ENCODE measurements at regions not wholly inside any gene's neighbourhood (a gene's known extent, or its start where the extent isn't known, plus 50 kb on each side); places are given as distances from the start of the nearest gene placed in this dataset.

DNA sequence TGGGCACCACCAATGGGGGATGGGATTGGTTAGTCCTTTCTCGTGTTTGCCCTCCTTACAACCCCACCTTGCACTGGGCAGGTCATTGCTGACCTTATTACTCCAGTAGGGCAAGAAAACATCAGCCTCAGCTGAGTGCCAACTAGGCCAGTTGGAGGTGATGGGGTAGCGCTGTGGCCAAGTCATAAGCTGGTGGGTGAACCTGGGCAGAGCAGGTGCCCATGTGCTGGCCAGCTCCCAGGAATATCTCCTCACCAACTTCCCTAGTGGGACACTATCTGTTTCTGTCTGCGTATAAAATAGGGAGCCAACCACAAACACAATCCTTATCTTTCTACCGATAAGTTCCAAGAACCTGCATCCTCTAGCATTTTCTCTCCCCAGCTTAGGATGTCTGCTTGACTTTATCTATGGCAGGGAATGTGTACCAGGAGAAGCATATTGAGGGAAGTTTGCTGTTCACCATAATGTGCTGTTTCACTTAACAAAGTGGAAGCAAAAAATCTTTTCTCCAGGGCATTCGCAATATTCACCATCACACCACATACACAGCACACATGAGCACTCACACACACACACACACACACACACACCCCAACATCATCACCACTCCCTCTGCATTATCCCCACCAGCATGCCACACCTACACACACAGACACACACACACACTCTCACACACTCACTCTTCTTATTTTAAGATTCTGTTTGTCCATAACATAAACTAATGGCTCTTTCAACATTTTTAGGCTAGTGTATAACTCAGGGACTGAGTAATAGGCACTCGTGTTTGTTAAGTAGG lies 390.0 kb downstream of the ENC1 start:
- FAIRE-seq: no peak

DNA sequence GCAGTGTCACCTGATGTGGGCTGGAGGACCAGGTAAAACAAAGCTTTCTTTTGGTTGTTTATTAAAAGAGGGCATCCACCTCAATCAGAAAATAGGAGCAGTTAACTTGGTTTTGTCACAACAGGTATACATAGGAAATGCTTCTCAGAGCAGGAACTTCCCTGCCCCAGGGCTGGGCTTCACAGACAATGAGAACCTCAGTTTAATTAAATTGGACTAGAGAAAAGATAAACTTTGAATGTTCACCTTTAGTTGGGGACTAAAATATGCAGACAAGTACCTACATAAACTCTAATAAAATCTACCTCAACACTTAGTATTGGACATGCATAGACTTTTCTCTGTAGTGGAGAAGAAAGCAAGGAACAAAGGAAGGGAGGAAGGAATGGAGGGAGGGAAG lies 392.0 kb downstream of the ENC1 start:
- FAIRE-seq: no peak

DNA sequence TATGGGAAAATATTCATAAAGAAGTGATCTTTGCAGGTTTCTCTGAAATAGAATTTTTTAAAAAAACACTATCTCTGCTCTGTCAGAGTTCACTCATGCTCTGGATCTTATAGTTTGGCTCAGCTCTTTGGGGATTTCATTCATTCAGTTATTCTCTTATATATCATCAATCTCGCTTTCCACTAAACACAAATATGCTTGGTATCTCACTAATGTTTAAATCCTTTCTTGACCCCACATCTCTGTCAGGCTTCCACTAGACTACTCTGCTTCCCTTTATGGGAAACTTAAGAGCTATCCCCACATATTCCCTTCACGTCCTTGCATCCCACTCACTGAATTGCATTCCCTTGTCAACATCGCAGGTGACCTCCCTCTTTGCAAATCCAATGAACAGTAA lies 396.1 kb downstream of the ENC1 start:
- no peak for FAIRE-seq

GRCh38 chr5:74243634-74244033 lies 396.9 kb downstream of the ENC1 start:
- no peak for FAIRE-seq

- FAIRE-seq: no peak
Measured at GRCh38 chr5:74242516-74242915, 398.0 kb downstream of the ENC1 start.

- FAIRE-seq: no peak
Measured at GRCh38 chr5:74241751-74242140, 398.8 kb downstream of the ENC1 start.

DNA sequence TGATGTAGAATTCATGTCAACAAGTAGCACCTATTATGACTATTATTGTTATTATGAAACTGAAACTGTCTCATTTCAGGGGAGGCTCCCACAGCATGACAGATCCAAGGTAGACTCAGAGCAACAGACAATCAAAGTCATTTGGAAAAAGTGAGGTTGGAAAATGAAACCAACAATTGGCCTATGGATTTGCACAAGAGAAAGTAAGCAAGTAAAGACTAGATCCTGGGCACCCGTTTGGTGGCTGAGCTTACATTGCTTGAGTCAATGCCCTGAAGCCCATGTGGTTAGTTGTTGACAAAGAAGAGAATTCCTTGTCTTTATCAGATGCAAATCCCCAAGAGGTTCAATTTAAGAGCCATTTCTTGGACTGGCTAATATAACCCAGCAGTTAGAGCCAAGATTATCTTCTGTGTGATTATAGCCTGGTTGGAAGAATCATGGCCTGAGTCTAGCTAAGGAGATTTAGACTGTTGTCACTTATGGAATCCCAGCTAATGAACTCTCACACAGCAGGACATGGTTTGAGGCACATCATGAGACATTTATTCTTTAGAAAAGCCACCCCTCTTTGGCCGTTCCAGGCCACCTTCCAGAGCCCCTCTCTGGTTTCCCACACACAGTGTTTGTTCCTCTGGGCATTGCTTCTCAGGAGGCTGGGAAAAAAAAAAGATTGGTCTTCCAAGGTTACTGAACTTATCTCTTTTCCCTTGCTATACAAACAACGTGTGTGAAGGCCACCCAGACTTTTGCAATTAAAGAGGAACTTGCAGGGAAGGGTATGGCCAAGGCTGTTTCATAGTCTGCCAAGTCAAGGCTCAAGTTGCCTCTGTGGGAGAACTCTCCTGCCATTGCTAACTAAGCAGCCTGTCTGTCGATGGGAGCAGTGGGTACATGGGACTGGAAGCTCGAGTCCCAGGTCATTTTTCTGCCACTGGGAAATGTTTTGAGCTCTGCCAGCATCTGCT lies 399.5 kb downstream of the ENC1 start:
- no peak for FAIRE-seq

DNA sequence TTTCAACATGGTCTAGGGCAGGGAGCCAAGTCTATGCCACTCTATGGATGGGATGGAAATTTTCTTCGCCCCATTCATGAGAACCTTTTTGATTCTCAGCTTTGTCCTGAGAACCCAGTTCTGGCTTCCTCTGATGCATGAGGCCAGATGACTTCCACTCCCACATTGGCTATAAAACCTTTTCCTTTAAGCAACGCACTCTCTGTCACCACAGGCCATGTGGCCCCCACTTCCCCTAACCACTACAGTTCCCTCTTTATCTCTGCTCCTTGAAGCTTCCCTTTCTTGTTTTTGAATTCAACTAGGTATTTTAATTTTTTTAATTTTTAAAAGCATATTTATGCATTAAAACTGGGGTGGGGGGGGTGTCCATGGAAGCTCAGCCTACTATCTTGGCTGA lies 401.3 kb downstream of the ENC1 start:
- no peak for FAIRE-seq

DNA sequence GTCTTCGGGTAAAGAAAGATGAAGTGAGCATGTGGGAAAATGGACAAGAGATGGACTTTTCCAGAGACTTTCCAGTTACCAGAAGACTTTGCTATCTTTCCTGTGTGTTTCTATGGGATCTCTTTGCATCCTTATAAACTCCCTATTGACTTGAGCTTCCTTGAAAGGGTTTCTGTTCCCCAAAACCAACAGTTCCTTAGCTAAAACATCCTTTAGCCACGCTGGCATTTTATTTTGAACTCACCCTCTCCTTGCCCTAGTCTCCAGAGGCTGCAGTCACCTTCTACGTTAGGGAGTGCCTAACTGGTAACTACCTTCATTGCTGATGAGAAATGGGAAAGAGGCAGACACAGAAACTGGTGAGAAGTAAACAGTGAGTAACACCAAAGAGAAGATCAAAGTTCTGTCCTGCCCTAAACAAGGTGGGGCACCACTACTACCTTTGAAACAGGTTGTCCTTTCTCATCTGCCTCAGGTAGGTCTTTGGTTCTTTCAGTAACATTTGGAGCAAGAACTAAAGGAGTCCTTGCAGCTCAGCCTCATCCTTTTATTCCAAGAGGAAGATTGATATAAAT lies 402.9 kb downstream of the ENC1 start:
- FAIRE-seq: no peak

DNA sequence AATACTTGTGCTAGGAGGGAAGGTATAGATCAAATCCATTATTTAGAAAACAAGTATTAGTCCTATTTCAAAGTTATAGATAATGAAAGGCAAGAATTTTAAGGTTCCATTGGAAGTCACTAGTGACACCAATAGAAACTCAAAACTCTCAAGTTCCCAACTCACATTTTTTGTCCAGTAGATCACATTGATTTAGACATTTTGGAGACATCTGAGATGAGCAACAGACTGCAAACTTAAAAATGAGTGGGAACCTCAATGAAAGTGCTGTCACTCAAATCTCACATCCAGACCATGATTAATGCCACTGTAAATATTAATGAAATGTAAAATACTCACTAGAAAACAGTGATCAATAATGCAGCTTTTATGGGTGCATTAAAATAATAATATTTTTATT lies 405.0 kb downstream of the ENC1 start:
- no peak for FAIRE-seq

DNA sequence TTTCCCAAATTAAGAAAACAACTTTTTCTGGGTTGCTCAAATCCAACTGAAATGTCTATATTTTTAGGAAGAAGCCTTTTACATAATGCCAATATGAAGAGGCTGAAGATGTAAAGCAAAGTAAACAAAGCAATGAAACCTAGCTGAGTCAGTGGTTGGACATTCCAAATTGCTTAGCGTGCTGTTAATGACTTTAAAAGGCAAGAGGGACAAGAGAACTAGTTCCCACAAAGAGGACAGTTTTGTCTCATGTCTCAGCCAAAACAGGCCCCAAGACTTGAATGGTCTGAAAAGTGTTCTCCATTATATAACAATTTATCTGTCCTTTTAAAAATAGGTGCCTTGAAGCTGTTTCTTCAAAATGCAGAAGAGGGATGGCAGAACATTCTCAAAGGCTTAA lies 407.0 kb downstream of the ENC1 start:
- no peak for FAIRE-seq

DNA sequence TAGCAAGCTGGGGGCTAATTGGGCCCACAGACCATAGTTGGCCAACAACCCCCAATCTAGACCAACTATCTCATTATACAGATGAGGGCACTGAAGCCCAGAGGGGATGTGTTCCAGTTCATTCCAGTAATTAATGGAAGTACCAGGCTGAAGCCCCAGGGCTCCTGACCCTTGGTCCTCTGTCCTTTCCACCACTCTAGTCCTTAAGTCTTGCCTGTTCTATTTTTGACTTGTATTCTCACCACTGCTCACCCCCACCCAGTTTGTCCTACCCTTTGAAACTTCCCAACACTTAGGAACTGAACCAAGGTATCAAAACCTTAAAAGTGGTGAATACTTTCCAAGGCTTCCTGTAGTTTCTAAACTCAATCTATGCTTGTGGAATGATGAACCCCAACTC lies 407.4 kb downstream of the ENC1 start:
- FAIRE-seq: no peak

- FAIRE-seq: no peak
Measured at GRCh38 chr5:74232276-74232675, 408.3 kb downstream of the ENC1 start.

DNA sequence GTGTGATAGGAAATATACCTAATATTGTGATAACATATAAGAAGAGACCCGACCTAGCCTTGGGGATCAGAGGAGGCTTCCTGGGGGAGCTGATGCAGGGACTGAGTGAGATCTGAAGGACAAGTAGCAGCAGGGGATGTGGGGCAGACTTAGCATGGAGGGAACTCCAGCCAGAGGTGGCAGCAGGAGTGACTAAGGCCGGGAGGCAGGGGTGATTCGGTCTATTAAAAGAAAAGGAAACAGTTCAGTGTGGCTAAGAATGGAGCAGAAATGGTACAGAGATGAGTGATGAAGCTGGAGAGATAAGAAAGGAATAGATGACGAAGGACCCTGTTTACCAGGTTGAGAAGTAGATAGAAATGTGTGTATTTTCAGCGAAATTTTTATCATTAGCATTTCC lies 408.8 kb downstream of the ENC1 start:
- no peak for FAIRE-seq

GRCh38 chr5:74226716-74227485 lies 413.6 kb downstream of the ENC1 start:
- FAIRE-seq: no peak

GRCh38 chr5:74225587-74225986 lies 414.9 kb downstream of the ENC1 start:
- no peak for FAIRE-seq

- FAIRE-seq: no peak
Measured at GRCh38 chr5:74224331-74224730, 416.2 kb downstream of the ENC1 start.

DNA sequence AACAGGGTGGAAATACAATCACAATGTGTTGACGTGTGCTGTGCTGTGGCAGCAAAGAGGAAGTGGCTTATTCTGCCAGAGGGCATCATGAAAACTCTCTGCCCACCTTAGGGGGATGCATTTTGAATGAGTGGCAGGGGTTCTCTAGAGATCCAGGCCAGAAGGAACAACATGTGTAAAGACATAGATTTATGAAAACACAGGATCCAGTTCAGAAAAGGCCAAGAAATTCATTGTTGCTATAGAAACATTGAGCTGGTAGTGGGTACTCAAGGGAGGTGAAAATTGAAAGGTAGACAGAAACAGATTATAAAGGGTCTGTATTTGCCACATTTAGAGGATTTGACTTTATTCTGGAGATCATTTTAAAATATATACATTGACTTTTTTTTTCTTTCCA lies 417.7 kb downstream of the ENC1 start:
- no peak for FAIRE-seq

DNA sequence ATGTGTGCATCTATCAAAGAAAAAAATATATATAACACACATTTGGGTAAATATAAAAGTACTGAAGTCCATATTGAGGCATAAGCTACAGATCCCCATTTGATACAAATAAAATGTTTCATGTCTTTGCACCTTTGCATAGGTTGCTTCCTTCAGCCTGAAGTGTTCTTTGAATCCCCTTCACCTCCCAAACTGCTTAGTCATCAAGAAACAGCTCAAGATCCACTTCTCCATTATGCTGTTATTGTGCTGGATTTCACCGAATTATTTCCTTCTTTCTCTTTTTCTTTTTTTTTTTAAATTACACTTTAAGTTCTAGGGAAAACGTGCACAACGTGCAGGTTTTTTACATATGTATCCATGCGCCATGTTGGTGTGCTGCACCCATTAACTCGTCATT lies 419.1 kb downstream of the ENC1 start:
- FAIRE-seq: no peak

DNA sequence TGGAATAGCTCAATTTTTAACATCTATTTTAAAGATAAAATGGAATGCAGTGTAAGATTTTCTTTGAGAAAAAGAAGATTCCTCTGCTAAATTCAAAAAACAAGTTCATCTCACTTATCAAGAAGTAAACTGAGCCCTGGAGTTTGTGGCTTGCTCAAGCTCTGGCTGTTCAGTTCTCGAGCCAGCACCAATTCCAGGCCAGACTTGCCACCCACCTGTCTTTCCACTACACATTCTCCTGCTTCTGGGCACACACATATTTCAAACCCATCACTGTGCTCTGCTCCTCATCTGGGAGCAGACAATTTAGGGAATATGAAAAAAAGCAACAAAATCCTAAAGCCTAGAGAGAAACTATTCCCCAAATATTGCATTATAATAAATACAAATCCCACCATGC lies 424.5 kb downstream of the ENC1 start:
- FAIRE-seq: no peak

DNA sequence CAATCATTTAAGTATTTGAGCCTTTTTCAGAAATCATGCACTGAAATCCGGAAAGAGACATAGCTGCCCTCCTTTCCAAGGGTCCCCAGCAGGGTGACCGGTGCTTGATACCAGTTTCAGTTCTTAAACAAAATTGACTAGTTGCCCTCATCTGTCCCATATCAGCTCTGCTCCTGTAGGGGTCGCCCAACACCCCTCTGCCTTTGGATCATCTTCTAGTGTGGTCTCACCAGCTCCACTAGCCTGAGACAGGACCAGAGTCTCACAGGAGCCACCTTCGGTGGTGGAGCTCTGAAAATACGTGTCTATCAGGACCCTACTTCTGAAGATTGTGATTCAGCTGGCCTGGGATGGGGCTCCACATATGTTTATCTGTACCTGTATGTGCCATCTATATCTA lies 428.2 kb downstream of the ENC1 start:
- no peak for FAIRE-seq

- no peak for FAIRE-seq
Measured at GRCh38 chr5:74209571-74209970, 431.0 kb downstream of the ENC1 start.
